SH-SY5Y (cell line): ENCODE measurements at regions not wholly inside any gene's neighbourhood (a gene's known extent, or its start where the extent isn't known, plus 50 kb on each side); places are given as distances from the start of the nearest gene placed in this dataset.

Experiments used
- GATA2 ChIP-seq: IDR thresholded peaks from 2 replicates; pipeline ENCODE4 v1.6.1; 2011; ENCODE audit warnings: mild to moderate bottlenecking, low read depth, low read length
- GATA3 ChIP-seq: IDR thresholded peaks from 2 replicates; pipeline ENCODE4 v1.6.1; 2011; ENCODE audit warnings: low read depth, mild to moderate bottlenecking, low read length, moderate library complexity

DNA sequence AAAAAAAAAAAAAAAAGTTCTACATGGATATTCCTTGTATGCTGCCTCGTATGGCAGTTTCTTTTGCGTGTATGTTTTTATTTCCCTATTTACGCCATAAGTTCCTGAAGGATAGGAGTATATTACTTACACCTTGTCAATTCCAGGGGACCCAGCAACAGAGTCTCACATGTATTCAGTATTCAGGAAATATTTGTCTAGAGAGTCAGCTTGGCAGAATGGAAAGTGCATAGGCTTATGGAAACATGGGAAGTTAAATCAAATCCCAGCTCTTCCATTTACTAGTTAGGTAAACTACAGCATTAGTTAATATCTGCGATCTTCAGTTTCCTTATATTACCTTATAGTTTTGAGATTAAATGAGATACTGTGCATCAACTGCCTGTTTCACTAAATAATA, 51.1 kb upstream of the SLC22A16 start:
- no peak for TF ChIP-seq GATA2
- TF ChIP-seq GATA3 = no peak

GRCh38 chr6:110526726-110527125, 50.3 kb upstream of the SLC22A16 start:
- no peak for TF ChIP-seq GATA2
